Common myeloid progenitor, CD34-positive (primary cell): ENCODE measurements at regions not wholly inside any gene's neighbourhood (a gene's known extent, or its start where the extent isn't known, plus 50 kb on each side); places are given as distances from the start of the nearest gene placed in this dataset.

Source experiments
- CTCF ChIA-PET: fragments of 350-600 bp; sonication (Branson Sonifier 250); formaldehyde crosslinking; loops from one replicate; lab custom pipeline; 2021; ENCODE audit warnings: antibody characterized with exemption; lab: Charles Lee
- POLR2A ChIA-PET: fragments of 350-600 bp; sonication (Branson Sonifier 250); formaldehyde crosslinking; loops from one replicate; lab custom pipeline; 2021; ENCODE audit warnings: antibody characterized with exemption; lab: Charles Lee
- DNase-seq, 3 donors: peaks; one replicate each; pipeline versions ENCODE4 v3.0.0 to v3.0.0-alpha.2; 2013
- H3K27ac ChIP-seq, 2 experiments: 1 replicate in 1 of 2; 2 replicates in 1 of 2; pipeline ENCODE4 v1.7.0; 2013; ENCODE audit warnings: inconsistent platforms in 2 of 2, low read length in 2 of 2, mild to moderate bottlenecking in 2 of 2, low read depth in 1 of 2, moderate library complexity in 1 of 2; ENCODE audit not compliant: severe bottlenecking in 2 of 2, insufficient read depth in 1 of 2, poor library complexity in 1 of 2
- H3K27me3 ChIP-seq, 5 experiments: replicated peaks in 2 of 5; 1 replicate in 3 of 5; 2 replicates in 2 of 5; pipeline versions ENCODE4 v1.6.1 to v1.7.0; 2013; ENCODE audit warnings: low read length in 4 of 5, mild to moderate bottlenecking in 2 of 5, moderate library complexity in 2 of 5, inconsistent platforms in 1 of 5; ENCODE audit not compliant: insufficient read depth in 5 of 5, control insufficient read depth in 4 of 5
- H3K36me3 ChIP-seq, 4 experiments: 1 replicate in 2 of 4; 2 replicates in 2 of 4; pipeline versions ENCODE4 v1.6.1 to v1.7.0; 2013; ENCODE audit warnings: low read length in 3 of 4, control low read depth in 1 of 4, mild to moderate bottlenecking in 1 of 4; ENCODE audit not compliant: control insufficient read depth in 4 of 4, insufficient read depth in 4 of 4
- H3K4me1 ChIP-seq, 4 experiments: 1 replicate in 3 of 4; 2 replicates in 1 of 4; pipeline versions ENCODE4 v1.6.1 to v1.7.1; 2013; ENCODE audit warnings: low read length in 3 of 4, mild to moderate bottlenecking in 3 of 4, control low read depth in 1 of 4, inconsistent platforms in 1 of 4, moderate library complexity in 1 of 4; ENCODE audit not compliant: control insufficient read depth in 4 of 4, insufficient read depth in 4 of 4; ENCODE audit errors: control extremely low read depth in 1 of 4
- H3K4me3 ChIP-seq, 7 experiments: 1 replicate in 4 of 7; 2 replicates in 3 of 7; pipeline versions ENCODE4 v1.5.1 to v1.7.0; 2013; ENCODE audit warnings: mild to moderate bottlenecking in 7 of 7, low read length in 6 of 7, moderate library complexity in 6 of 7, inconsistent platforms in 2 of 7, low read depth in 2 of 7, control low read depth in 1 of 7; ENCODE audit not compliant: insufficient read depth in 4 of 7, control insufficient read depth in 1 of 7; ENCODE audit errors: extremely low read depth in 1 of 7
- H3K9me3 ChIP-seq, 5 experiments: 1 replicate in 4 of 5; 2 replicates in 1 of 5; pipeline versions ENCODE4 v1.6.1 to v1.7.1; 2013; ENCODE audit warnings: low read length in 4 of 5, mild to moderate bottlenecking in 2 of 5, inconsistent platforms in 1 of 5, low read depth in 1 of 5, moderate library complexity in 1 of 5; ENCODE audit not compliant: control insufficient read depth in 4 of 5, insufficient read depth in 2 of 5; ENCODE audit errors: control extremely low read depth in 1 of 5
- WGBS: methylation state at CpG from one replicate; pipeline ENCODE4 v1.1.5; 2013; ENCODE audit not compliant: insufficient coverage; 5-methylcytosine and 5-hydroxymethylcytosine counted together

DNA sequence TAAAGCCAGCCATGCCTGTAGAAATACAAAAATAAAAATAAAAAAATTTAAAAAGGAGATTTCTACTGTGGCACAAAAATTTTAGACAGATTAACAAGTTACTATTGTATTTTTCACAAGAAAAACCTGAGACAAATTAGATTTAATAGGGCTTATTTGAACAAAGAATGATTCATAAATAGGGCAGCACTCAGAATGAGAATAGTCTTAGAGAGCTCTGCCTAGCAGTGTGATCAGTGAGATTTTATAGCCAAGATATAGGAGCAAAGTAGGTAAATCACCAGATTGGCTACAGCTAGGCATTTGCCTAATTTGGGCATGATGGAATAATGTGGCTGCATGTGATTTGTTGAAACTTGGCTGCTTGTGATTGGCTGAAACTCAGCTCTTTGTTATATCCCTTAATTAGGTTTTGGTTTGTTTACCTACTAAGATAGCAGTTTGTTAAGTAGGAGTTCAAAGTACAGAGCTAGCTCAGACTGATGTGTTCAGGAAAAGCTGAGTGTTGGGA, 279.7 kb upstream of the TMTC1 start:
- ChIA-PET CTCF (no interaction called here), POLR2A (no interaction called here)
- Histone ChIP-seq H3K4me3 (no peak overlapping the region), H3K4me1 (no peaks in the 10 kb centered on the region), H3K9me3 (peaks cover 0 to 3% (median 0%) of the 10 kb centered on the region in 5 experiments), H3K27me3 (no peaks in the 10 kb centered on the region), H3K36me3 (no peaks in the 10 kb centered on the region), H3K27ac (no peak overlapping the region)
- no peak for DNase-seq

DNA sequence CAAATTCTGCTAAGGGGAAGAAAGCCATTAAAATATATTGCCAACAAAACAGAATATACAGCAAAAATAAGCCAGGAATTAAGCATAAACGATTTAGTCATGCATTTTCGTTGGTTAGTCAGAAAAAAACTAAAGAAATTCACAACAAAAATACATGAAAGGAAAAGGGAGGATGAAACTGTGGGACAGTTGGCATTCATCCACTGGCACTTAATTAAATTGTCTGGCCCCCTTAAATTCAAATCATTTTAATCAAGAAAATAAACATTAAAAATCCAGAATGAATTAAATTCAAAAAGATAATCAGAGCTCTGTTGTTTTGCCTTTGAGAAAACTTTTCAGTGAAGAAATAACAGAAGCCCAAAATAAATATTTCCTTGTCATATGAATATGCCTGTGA, 264.6 kb upstream of the TMTC1 start:
- Histone ChIP-seq H3K4me3 (no peak overlapping the region), H3K36me3 (no peaks in the 10 kb centered on the region), H3K27ac (no peak overlapping the region), H3K9me3 (no peaks in the 10 kb centered on the region), H3K4me1 (no peaks in the 10 kb centered on the region), H3K27me3 (no peaks in the 10 kb centered on the region)
- POLR2A ChIA-PET = no interaction called here
- no CpG with 5 or more reads among the region's 2 CpGs for WGBS
- CTCF ChIA-PET = no interaction called here
- DNase-seq = no peak

DNA sequence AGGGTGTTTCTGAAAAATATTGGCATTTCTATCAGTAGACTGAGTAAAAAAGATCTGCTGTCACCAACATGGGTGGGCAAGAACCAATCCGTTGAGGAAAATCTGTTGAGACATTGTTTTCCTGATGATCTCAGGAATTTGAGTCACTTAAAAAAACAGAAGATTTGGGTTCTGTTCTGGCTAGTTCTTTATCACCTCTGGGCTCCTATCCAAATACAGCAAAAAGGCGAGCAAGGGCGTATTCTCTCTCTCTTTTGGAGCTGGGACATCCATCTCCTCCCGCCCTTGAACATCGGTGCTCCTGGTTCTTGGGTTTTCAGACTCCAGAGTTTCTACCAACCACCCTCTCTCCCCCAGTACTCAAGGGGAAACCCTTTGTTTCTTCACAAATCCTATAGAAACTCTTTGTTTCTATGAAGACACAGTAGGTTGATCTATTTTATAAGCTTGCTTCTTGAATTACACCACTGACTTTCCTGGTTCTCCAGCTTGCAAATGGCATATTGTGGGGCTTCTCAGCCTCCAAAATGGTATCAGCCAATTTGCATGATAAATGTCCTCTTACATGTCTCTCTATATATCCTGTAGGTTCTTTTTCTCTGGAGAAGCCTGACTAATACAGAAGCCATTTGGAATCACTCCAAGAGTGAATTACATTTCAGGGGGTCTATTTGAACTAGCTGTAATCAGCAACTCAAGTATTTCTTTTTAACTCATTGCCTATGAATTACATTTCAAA, 263.9 kb upstream of the TMTC1 start:
- Histone ChIP-seq H3K27ac (no peak overlapping the region), H3K27me3 (no peaks in the 10 kb centered on the region), H3K36me3 (no peaks in the 10 kb centered on the region), H3K4me3 (no peak overlapping the region), H3K4me1 (no peaks in the 10 kb centered on the region), H3K9me3 (no peaks in the 10 kb centered on the region)
- ChIA-PET POLR2A (no interaction called here), CTCF (no interaction called here)
- no peak for DNase-seq
- WGBS = 98% methylated on average over 4 of the region's 5 CpGs

- ChIA-PET CTCF (no interaction called here), POLR2A (no interaction called here)
- no peaks in the 10 kb centered on the region for H3K27me3 ChIP-seq
- H3K27ac ChIP-seq = no peak overlapping the region
- H3K4me1 ChIP-seq = no peaks in the 10 kb centered on the region
- no peak for DNase-seq
- H3K36me3 ChIP-seq = no peaks in the 10 kb centered on the region
- no CpG with 5 or more reads among the region's 2 CpGs for WGBS
- H3K4me3 ChIP-seq = no peak overlapping the region
- no peaks in the 10 kb centered on the region for H3K9me3 ChIP-seq
Observed at GRCh38 chr12:30046376-30046775, 262.6 kb upstream of the TMTC1 start.

- Histone ChIP-seq H3K4me3 (no peak overlapping the region), H3K4me1 (no peaks in the 10 kb centered on the region), H3K27ac (no peak overlapping the region), H3K27me3 (no peaks in the 10 kb centered on the region), H3K9me3 (no peaks in the 10 kb centered on the region), H3K36me3 (no peaks in the 10 kb centered on the region)
- WGBS = 86% methylated on average over 1 of the region's 1 CpG
- POLR2A ChIA-PET = no interaction called here
- CTCF ChIA-PET = no interaction called here
- no peak for DNase-seq
Observed at GRCh38 chr12:30045171-30045570, 261.4 kb upstream of the TMTC1 start.

DNA sequence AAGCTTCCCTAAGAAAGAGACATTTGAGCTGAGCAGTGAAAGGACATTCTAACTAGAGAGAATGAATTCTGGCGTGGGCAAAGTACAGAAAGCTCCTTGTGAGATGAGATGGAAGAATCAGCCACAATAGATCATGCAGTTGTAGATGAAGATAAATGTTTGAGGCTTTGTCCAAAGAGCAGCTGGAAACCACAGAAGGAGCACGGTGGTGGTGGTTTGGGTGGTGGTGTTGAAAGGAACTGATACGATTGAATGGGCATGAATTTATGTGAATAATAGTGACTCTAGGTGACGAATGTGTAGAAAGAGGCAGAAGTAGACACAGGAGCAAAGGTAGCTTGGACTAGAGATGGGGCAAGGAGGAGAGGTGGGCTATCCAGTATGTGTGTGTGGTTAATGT, 260.5 kb upstream of the TMTC1 start:
- ChIA-PET CTCF (no interaction called here), POLR2A (no interaction called here)
- Histone ChIP-seq H3K36me3 (no peaks in the 10 kb centered on the region), H3K4me1 (no peaks in the 10 kb centered on the region), H3K27ac (no peak overlapping the region), H3K27me3 (no peaks in the 10 kb centered on the region), H3K9me3 (no peaks in the 10 kb centered on the region), H3K4me3 (no peak overlapping the region)
- no peak for DNase-seq
- 95% methylated on average over 4 of the region's 4 CpGs for WGBS

GRCh38 chr12:30043151-30043847, 259.6 kb upstream of the TMTC1 start:
- Histone ChIP-seq H3K4me1 (no peaks in the 10 kb centered on the region), H3K27ac (no peak overlapping the region), H3K36me3 (no peaks in the 10 kb centered on the region), H3K9me3 (no peaks in the 10 kb centered on the region), H3K4me3 (no peak overlapping the region), H3K27me3 (no peaks in the 10 kb centered on the region)
- no peak for DNase-seq
- ChIA-PET CTCF (no interaction called here), POLR2A (no interaction called here)
- 82% methylated on average over 3 of the region's 6 CpGs for WGBS
